GM12892 (cell line): ENCODE measurements at regions not wholly inside any gene's neighbourhood (a gene's known extent, or its start where the extent isn't known, plus 50 kb on each side); places are given as distances from the start of the nearest gene placed in this dataset.

ENCODE experiments used
- DNase-seq: peaks from one replicate; pipeline ENCODE4 v3.0.0; 2011; ENCODE audit not compliant: insufficient read length
- FAIRE-seq: peaks from 2 replicates; lab custom pipeline; 2011; peaks lifted over from hg19 to GRCh38; lab: Jason Lieb, UNC
- POLR2A ChIP-seq: IDR thresholded peaks from 2 replicates; pipeline ENCODE4 v1.6.1; 2011; ENCODE audit warnings: low read depth, low read length, control low read depth
- POLR2AphosphoS5 ChIP-seq: IDR thresholded peaks from 2 replicates; pipeline ENCODE4 v1.6.1; 2011; ENCODE audit warnings: low read depth, low read length, control low read depth
- TAF1 ChIP-seq: IDR thresholded peaks from 2 replicates; pipeline ENCODE4 v1.6.1; 2011; ENCODE audit warnings: low read depth, mild to moderate bottlenecking, control low read depth, low read length, borderline replicate concordance

DNA sequence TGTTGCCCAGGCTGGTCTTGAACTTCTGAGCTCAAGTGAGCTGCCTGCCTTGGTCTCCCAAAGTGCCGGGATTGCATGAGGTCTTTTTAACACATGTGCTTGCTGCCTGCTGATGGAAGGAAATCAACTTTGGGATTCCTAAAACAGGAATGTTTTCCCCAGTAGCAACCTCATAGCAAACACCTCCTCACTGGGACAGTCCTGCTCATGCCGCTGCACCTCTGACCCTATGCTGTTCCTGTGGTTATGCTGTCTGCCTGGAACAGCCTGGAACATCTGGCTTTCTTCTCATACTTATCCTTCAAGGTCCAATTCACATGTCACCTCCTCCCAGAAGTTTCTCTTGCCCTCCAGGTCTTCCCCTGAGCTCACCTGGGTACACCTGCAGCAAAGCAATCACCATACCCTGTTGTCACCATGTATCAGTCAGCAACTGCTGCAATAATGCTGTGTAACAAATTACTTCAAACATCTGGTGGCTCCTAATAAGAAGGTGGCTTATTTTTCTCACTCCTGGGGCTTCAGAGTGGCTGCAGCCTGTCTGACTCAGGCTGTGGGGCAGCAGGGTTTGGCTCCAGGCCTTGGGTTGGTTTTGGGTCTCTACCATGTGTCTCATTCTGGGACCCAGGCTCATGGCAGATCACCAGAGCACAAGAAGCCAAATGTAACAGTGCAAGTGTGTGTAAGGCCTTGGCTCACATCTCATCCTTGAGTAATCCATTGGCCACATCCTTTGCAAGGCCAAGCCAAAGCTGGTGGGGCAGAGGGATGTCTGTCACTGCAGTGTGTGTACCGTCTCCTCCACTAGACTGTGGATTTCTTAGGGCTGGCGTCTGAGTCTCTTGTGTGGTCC lies 59.4 kb upstream of the SORCS2 start:
- no peak for FAIRE-seq
- TF ChIP-seq POLR2AphosphoS5 = no peak
- TF ChIP-seq TAF1 = no peak
- DNase-seq = no peak

DNA sequence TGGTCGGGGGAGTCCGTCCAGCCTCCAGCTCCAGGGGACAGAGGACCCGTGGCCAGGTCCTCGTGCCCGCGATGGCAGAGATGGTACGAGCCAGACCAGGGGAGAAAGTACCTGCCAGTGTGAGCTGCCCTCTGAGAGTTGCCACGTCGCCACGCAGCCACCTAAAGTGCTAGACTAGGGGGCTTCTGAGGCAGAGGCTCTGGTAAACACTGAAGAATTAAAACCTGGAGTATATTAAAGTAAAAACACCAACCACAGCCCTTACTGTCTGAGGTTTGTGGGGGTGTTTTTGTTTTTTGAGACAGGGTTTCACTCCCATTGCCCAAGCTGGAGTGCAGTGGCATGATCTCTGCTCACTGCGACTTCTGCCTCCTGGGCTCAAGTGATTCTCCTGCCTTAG lies 60.1 kb upstream of the SORCS2 start:
- FAIRE-seq = no peak
- no peak for DNase-seq
- no peak for TF ChIP-seq POLR2A
- TF ChIP-seq POLR2AphosphoS5 = no peak
- no peak for TF ChIP-seq TAF1

GRCh38 chr4:7131498-7132031 lies 60.8 kb upstream of the SORCS2 start:
- no peak for TF ChIP-seq TAF1
- no peak for TF ChIP-seq POLR2A
- peak; percentile 54 for FAIRE-seq
- DNase-seq = no peak

GRCh38 chr4:7130621-7131211 lies 61.6 kb upstream of the SORCS2 start:
- no peak for TF ChIP-seq POLR2AphosphoS5
- TF ChIP-seq POLR2A = no peak
- no peak for TF ChIP-seq TAF1
- FAIRE-seq (peak; percentile 73), DNase-seq (no peak)

DNA sequence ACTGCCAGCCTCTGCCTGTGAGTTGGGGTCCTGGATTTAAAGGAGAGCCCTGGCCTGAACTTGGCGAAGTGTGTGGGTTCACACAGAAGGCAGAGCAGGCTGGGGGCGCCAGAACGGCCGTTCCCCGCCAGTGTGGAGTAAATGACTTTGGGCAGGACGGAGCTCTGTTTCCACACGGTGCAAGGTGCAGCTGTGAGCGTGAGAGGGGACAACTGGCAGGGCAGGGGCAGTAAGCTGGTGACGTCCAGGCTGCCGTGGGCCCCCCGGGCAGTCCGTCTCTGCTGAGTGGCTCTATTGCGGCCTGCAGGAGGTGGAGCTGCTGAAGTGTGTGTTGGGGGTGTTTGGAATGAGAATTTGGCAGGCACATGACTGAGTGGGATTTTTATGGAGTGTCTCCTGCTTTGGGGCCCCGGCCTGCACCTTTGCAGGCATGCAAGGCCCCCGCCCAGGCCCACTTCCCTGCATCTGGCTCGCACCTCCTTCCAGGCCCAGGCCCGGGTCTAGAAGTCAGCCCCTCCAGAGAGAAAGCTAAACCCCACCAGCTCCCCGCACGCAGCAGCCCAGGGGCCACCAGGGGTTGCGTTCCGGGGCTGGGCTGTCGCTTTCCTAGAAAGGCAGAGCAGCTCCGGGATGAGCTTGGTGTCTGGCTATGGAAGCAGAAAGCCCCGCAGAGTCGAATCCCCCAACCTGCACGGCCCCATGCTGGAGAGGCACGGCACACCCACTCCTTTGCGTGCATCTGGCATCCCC lies 62.2 kb upstream of the GRPEL1 start:
- FAIRE-seq (no peak), DNase-seq (no peak)
- TF ChIP-seq TAF1 (no peak), POLR2AphosphoS5 (no peak), POLR2A (no peak)

DNA sequence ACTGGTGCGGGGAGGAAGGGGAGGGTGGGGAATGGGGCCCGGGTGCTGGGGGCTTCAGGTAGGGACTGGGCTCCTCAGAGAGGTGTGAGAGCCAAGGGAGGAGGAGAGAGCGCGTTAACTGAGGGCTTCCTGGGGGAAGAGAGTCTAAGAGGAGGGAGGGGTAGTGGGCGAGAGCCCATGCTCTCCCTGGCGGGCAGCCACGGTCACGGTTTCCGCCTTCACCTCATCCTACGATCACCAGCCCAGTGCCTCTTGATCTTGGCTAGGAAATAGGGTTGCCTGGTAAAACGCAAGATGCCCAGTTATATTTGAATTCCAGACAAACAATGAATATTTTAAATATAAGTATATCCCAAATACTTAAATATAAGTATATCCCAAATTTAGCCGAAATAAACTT lies 60.8 kb upstream of the GRPEL1 start:
- DNase-seq (no peak), FAIRE-seq (no peak)
- TF ChIP-seq POLR2AphosphoS5 (no peak), POLR2A (no peak), TAF1 (no peak)

GRCh38 chr4:7128234-7128633 lies 60.4 kb upstream of the GRPEL1 start:
- FAIRE-seq = no peak
- TF ChIP-seq TAF1 (no peak), POLR2A (no peak), POLR2AphosphoS5 (no peak)
- no peak for DNase-seq

DNA sequence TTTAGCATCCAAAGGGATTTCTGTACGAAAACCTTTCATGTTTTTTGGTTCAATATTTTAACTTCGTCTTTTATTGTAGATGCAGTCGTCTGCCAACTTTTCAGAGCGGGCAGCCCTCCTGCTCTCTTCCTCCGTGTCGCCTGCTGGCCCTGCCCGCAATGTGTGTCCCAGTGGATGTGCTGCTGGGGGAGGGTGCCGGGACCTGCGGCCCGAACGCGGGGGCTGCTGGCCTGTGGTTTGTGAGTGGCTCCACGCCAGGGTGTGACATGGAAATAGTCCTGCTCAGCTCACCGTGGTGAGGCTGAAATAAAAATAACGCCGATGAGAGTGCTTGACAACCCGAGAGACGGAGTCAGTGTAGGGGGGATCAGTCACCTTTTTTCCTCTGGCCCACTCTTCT lies 59.7 kb upstream of the GRPEL1 start:
- FAIRE-seq = no peak
- no peak for TF ChIP-seq TAF1
- TF ChIP-seq POLR2A = no peak
- no peak for DNase-seq

- no peak for TF ChIP-seq TAF1
- TF ChIP-seq POLR2A = no peak
- no peak for TF ChIP-seq POLR2AphosphoS5
- FAIRE-seq = no peak
- DNase-seq = no peak
These were observed 59.1 kb upstream of the GRPEL1 start for GRCh38 chr4:7126981-7127380.

DNA sequence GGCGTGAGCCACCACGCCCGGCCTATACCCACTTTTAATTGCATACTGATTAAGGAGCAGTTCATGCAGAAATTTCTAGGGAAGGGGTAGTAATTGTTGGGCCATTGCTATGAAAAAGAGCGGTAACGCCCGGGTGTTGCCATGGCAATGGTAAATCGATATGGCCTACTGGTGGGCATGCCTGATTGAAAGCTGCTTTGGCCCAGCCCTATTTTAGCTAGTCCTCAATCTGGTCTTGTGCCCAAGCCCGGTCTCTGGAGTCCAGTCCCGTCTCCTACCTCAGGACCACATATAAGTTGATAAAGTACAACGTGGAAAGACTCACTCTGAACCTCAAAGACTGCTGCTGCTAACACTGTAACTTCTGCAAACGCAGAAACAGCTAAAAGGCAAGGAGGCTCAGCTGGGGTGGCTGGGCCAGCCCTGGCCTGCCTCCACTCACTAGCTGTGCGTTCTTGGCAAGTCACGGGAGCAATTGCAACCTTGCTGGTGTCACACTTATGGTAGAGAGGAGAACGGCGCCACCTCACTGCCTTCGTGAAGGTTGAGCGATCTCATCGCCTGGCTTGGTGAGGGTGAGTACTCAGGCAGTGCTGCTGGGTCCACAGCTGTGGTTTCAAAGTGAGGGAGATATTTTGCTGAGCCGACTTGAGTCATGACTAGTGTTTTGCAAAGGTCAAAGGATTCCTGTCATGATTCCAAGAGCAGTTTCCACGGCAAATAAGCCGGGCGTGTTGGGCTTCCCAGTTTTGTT lies 57.0 kb upstream of the GRPEL1 start:
- TF ChIP-seq TAF1 (no peak), POLR2A (no peak), POLR2AphosphoS5 (no peak)
- FAIRE-seq (no peak), DNase-seq (no peak)

DNA sequence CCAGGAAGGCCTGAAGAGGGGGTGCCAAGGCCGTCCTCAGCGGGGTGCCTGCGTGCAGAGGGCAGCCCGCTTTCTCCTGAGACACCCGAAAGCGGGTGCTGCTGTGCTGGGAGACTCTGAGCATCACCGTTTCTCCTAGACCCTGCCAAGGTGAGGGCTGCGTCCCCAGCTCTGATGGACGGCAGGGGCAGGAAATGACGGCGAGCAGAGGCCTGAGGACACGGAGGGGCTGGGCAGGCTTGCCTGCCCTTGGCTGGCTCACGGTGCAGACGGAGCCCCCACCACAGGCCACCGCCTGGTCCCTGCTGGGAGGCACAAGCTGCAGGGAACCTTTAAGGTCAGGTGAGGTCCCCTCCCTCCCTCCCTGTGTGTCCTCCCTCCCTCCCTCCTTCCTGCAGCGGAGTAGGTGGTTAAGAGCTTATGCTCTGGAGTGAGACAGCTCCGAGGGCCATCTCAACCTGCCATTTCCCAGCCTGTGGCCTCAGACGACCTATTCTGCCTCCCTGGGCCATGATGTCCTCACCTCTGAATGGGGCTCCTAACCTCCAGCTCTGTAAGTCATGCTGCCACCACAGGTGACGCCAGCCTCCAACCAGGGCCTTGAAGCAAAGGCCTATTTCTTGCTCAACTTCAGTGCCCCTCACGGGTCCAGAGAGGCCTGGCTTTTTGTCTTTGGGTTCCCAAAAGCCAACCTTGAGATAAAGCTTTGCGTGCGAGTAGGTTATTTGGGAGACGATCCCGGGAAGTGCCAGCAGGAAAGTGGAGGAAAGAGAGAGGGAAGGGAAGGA lies 54.2 kb upstream of the GRPEL1 start:
- DNase-seq = no peak
- TF ChIP-seq POLR2AphosphoS5 (no peak), POLR2A (no peak), TAF1 (no peak)
- no peak for FAIRE-seq

GRCh38 chr4:7121174-7121573 lies 53.3 kb upstream of the GRPEL1 start:
- DNase-seq (no peak), FAIRE-seq (no peak)
- TF ChIP-seq POLR2AphosphoS5 (no peak), TAF1 (no peak), POLR2A (no peak)
